ENCODE measurements at regions not wholly inside any gene's neighbourhood (a gene's known extent, or its start where the extent isn't known, plus 50 kb on each side); places are given as distances from the start of the nearest gene placed in this dataset.

DNA sequence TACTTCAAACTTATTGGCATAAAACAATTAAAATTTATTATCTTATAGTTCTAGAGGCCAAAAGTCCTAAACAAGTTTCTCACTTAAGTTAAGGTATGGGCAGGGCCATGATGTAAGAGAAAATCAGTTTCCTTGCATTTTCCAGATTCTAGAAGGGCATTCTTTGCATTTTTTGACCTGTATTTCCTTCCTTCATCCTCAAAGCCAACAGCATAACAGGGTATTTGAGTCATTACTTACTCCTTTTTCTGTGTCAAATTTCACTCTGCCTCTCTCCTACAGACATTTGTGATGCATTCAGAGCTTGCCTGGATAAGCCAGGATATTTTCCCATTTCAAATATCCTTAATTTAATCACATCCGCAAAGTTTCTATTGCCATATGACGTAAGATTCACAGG, 1499.0 kb downstream of the EFNA5 start:
- TF ChIP-seq EZH2 (IDR thresholded peaks at IDR 0.05; ENCODE audit: low read length), result no peak
- TF ChIP-seq, protein P1, sequence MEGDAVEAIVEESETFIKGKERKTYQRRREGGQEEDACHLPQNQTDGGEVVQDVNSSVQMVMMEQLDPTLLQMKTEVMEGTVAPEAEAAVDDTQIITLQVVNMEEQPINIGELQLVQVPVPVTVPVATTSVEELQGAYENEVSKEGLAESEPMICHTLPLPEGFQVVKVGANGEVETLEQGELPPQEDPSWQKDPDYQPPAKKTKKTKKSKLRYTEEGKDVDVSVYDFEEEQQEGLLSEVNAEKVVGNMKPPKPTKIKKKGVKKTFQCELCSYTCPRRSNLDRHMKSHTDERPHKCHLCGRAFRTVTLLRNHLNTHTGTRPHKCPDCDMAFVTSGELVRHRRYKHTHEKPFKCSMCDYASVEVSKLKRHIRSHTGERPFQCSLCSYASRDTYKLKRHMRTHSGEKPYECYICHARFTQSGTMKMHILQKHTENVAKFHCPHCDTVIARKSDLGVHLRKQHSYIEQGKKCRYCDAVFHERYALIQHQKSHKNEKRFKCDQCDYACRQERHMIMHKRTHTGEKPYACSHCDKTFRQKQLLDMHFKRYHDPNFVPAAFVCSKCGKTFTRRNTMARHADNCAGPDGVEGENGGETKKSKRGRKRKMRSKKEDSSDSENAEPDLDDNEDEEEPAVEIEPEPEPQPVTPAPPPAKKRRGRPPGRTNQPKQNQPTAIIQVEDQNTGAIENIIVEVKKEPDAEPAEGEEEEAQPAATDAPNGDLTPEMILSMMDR (optimal IDR thresholded peaks at IDR 0.05 in 1 of 3, IDR thresholded peaks at IDR 0.05 in 1 of 3, conservative IDR thresholded peaks at IDR 0.05 in 1 of 3; ENCODE audit: extremely low read depth in 1 of 3, insufficient read depth in 2 of 3, low read length in 3 of 3), result no peak
